GM21367 (cell line): ENCODE measurements at regions not wholly inside any gene's neighbourhood (a gene's known extent, or its start where the extent isn't known, plus 50 kb on each side); places are given as distances from the start of the nearest gene placed in this dataset.
"Not testable (repeated sequence)": the region's sequence is repeated elsewhere in the genome, so short reads cannot be mapped to it uniquely, and the experiment has no call there.

Experiments used
- ATAC-seq: cut with Tn5 transposase; IDR thresholded peaks from one replicate; pipeline ENCODE4 v1.9.1; 2021; ENCODE audit not compliant: unreplicated experiment

- not testable (repeated sequence) for ATAC-seq
Measured at GRCh38 chr16:88263681-88264287, 119.0 kb upstream of the ZNF469 start.

- ATAC-seq = peak; percentile 62
Measured at GRCh38 chr16:88264641-88265285, 118.0 kb upstream of the ZNF469 start.

- ATAC-seq = not testable (repeated sequence)
Measured at GRCh38 chr16:88265286-88265938, 117.3 kb upstream of the ZNF469 start.

- ATAC-seq = not testable (repeated sequence)
Measured at GRCh38 chr16:88266036-88266435, 116.7 kb upstream of the ZNF469 start.

GRCh38 chr16:88266935-88267551 lies 115.7 kb upstream of the ZNF469 start:
- not testable (repeated sequence) for ATAC-seq

GRCh38 chr16:88268186-88268970 lies 114.4 kb upstream of the ZNF469 start:
- ATAC-seq = not testable (repeated sequence)

GRCh38 chr16:88270171-88270790 lies 112.5 kb upstream of the ZNF469 start:
- ATAC-seq = not testable (repeated sequence)

GRCh38 chr16:88271296-88271695 lies 111.5 kb upstream of the ZNF469 start:
- ATAC-seq = not testable (repeated sequence)

GRCh38 chr16:88271776-88272175 lies 111.0 kb upstream of the ZNF469 start:
- ATAC-seq = not testable (repeated sequence)

- not testable (repeated sequence) for ATAC-seq
Measured at GRCh38 chr16:88272437-88272836, 110.3 kb upstream of the ZNF469 start.

GRCh38 chr16:88274126-88274750 lies 108.5 kb upstream of the ZNF469 start:
- ATAC-seq = not testable (repeated sequence)

- ATAC-seq = no peak
Measured at GRCh38 chr16:88274847-88275246, 107.9 kb upstream of the ZNF469 start.

GRCh38 chr16:88275336-88276122 lies 107.2 kb upstream of the ZNF469 start:
- ATAC-seq = not testable (repeated sequence)

- ATAC-seq = not testable (repeated sequence)
Measured at GRCh38 chr16:88276123-88276588, 106.6 kb upstream of the ZNF469 start.

GRCh38 chr16:88276591-88276990 lies 106.2 kb upstream of the ZNF469 start:
- no peak for ATAC-seq

- ATAC-seq = no peak
Measured at GRCh38 chr16:88279998-88280397, 102.8 kb upstream of the ZNF469 start.

- no peak for ATAC-seq
Measured at GRCh38 chr16:88281858-88282563, 100.7 kb upstream of the ZNF469 start.
